ENCODE measurements at regions not wholly inside any gene's neighbourhood (a gene's known extent, or its start where the extent isn't known, plus 50 kb on each side); places are given as distances from the start of the nearest gene placed in this dataset.

DNA sequence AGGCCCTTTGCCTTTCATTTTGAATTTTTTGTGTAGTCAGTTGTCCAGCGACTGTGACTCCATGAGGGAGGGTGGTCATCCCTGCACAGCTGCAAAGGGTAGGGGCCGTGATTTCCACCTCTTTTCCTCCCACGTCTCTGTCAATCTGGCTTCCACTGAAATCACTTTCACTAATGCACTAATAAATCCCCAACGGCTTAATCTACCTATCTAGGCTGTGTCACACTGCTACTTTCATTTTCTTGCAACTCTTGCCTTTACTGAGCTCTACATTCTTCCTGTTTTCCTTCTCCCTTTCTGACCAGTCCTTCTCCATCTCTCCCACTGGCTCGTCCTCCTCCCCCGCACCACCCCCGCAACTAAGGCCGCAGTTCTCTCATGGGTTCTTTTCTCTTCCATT, 212.3 kb upstream of the FOXN3 start:
- no peaks in the 10 kb centered on the region for H3K36me3 ChIP-seq
- no peak for DNase-seq
- TF ChIP-seq, protein P1, sequence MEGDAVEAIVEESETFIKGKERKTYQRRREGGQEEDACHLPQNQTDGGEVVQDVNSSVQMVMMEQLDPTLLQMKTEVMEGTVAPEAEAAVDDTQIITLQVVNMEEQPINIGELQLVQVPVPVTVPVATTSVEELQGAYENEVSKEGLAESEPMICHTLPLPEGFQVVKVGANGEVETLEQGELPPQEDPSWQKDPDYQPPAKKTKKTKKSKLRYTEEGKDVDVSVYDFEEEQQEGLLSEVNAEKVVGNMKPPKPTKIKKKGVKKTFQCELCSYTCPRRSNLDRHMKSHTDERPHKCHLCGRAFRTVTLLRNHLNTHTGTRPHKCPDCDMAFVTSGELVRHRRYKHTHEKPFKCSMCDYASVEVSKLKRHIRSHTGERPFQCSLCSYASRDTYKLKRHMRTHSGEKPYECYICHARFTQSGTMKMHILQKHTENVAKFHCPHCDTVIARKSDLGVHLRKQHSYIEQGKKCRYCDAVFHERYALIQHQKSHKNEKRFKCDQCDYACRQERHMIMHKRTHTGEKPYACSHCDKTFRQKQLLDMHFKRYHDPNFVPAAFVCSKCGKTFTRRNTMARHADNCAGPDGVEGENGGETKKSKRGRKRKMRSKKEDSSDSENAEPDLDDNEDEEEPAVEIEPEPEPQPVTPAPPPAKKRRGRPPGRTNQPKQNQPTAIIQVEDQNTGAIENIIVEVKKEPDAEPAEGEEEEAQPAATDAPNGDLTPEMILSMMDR (IDR thresholded peaks at IDR 0.05), result no peak
- no peak for ATAC-seq
- H3K27ac ChIP-seq, result no peak overlapping the region
- H3K4me3 ChIP-seq, result no peak overlapping the region
- intact Hi-C loops (cut with DNase I), result no loop called here
- H3K4me1 ChIP-seq, result peaks cover 5 to 6% of the 10 kb centered on the region in 2 donors
- no peaks in the 10 kb centered on the region for H3K9me3 ChIP-seq
- H3K27me3 ChIP-seq, result no peaks in the 10 kb centered on the region

DNA sequence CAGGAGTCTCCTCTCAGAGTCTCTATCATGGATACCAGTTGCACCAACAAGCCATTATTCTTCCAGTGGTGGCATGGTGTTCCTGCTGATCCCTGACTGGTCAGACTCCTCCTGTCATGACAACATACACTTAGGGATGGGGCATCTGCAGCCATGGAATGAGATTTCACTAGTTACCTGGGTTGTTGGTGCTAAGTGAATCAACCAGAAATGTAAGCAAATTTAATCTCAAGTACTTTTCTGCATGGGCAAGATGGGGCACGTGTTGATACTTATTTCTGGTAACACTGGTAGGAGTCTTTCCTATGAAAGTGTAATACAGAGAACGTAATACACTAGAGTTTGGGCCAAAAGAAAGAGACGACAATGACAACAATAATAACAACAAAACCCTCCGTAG, 211.5 kb upstream of the FOXN3 start:
- ATAC-seq, result no peak
- no peaks in the 10 kb centered on the region for H3K9me3 ChIP-seq
- no peaks in the 10 kb centered on the region for H3K27me3 ChIP-seq
- no peak for DNase-seq
- intact Hi-C loops (cut with DNase I), result no loop called here
- no peak overlapping the region for H3K4me3 ChIP-seq
- TF ChIP-seq, protein P1 (IDR thresholded peaks at IDR 0.05), result no peak
- peaks cover 5 to 6% of the 10 kb centered on the region in 2 donors for H3K4me1 ChIP-seq
- no peaks in the 10 kb centered on the region for H3K36me3 ChIP-seq
- H3K27ac ChIP-seq, result no peak overlapping the region

DNA sequence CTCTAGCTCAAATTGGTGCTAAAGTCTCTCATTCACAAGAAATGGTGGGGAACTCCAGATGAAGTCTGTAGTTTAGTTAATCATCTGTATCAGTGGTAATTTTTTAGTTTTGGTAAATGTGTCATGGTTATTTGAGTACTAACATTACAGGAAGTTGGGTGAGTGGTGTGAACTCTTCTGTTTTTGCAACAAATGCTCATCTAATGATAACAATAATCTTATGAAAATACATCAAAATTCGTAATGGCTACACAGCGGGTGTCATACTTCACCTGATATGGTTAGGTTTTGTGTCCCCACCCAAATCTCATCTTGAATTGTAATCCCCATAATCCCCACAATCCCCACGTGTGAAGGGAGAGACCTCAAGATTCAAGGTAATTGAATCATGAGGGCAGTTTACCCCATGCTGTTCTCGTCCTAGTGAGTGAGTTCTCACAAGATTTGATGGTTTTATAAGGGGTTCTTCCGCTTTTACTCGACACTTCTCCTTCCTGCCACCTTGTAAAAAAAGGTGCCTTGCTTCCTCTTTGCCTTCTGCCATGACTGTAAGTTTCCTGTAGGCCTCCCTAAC, 209.3 kb upstream of the FOXN3 start:
- intact Hi-C loops (cut with DNase I), result no loop called here
- Histone ChIP-seq H3K36me3 (no peaks in the 10 kb centered on the region), H3K9me3 (no peaks in the 10 kb centered on the region), H3K27me3 (no peaks in the 10 kb centered on the region), H3K4me1 (peaks cover 5 to 6% of the 10 kb centered on the region in 2 donors), H3K27ac (peak overlapping the region in 1 of 2 donors; percentile 30), H3K4me3 (no peak overlapping the region)
- no peak for ATAC-seq
- no peak for DNase-seq
- TF ChIP-seq, protein P1 (IDR thresholded peaks at IDR 0.05), result no peak

DNA sequence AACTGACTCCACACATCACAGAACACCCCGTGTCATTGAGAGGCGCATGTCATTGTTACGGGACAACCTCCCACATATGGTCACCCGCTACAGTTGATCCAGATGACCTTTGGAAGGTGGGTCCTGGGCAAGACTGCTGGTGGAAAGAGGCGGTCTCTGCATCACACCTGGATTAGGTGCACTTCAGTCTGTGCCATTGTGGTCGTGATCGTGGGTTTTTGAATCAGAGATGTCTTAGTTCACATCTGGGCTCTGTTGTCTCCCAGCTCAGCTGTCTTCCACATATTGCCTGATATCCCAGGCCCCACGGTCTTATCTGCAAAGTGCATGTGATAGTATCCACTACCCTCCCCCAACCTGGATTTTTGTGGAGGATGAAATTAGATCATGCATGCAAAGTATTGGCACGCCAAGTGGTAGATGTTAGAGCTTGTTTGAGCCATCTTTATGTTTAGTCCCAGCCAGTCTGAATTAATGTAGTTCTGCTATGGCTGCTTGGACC, 208.7 kb upstream of the FOXN3 start:
- H3K27ac ChIP-seq, result no peak overlapping the region
- H3K4me3 ChIP-seq, result no peak overlapping the region
- no peaks in the 10 kb centered on the region for H3K27me3 ChIP-seq
- H3K4me1 ChIP-seq, result peaks cover 5 to 6% of the 10 kb centered on the region in 2 donors
- intact Hi-C loops (cut with DNase I), result no loop called here
- no peaks in the 10 kb centered on the region for H3K9me3 ChIP-seq
- TF ChIP-seq, protein P1 (IDR thresholded peaks at IDR 0.05), result no peak
- no peak for ATAC-seq
- DNase-seq, result no peak
- H3K36me3 ChIP-seq, result no peaks in the 10 kb centered on the region

DNA sequence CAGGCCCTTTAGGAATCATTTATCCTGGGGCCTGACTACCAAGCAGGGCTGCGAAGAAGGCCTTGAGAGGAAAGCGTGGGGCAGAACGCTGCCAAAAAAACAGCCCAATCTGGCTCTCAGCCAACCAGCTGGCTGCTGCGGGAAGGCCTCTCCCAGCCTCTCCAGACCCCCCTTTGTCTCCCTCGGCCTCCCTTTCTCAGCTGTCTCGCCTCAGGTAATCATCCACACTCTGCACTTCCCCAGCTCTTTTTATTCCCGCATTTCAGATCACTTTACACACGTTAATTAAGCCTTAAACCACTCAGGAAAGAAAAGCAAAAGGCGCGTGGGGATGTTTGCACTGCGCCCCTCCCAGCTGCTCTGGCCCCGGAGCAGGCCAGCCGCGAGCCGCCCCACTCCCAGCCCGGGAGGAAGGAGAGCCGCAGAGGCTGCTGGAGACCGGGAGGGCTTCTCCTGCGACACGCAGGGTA, 208.2 kb upstream of the FOXN3 start:
- Histone ChIP-seq H3K27ac (no peak overlapping the region), H3K4me3 (no peak overlapping the region), H3K27me3 (no peaks in the 10 kb centered on the region), H3K36me3 (no peaks in the 10 kb centered on the region), H3K9me3 (no peaks in the 10 kb centered on the region), H3K4me1 (peaks cover 5 to 6% of the 10 kb centered on the region in 2 donors)
- TF ChIP-seq, protein P1 (IDR thresholded peaks at IDR 0.05), result no peak
- intact Hi-C loops (cut with DNase I), result no loop called here
- DNase-seq (peak in 2 of 4 donors; percentile 71 to 84), ATAC-seq (peak; percentile 37)

All from left lung (tissue), 4 donors.